Karpas-422 (cell line): ENCODE measurements at regions not wholly inside any gene's neighbourhood (a gene's known extent, or its start where the extent isn't known, plus 50 kb on each side); places are given as distances from the start of the nearest gene placed in this dataset.

Source experiments
- DNase-seq: peaks from one replicate; pipeline ENCODE4 v3.0.0-alpha.2; 2015
- H2AFZ ChIP-seq: fragments of 200-600 bp; sonication (generic); 2 replicates; pipeline ENCODE4 v1.6.1; 2014; ENCODE audit warnings: antibody characterized with exemption, low read length, mixed read lengths
- H3K27ac ChIP-seq: fragments of 200-600 bp; sonication (generic); 2 replicates; pipeline ENCODE4 v1.5.1; 2014; ENCODE audit warnings: mild to moderate bottlenecking, low read length, moderate library complexity
- H3K27me3 ChIP-seq: fragments of 200-600 bp; sonication (generic); 2 replicates; pipeline ENCODE4 v1.6.1; 2014; ENCODE audit warnings: low read length, mixed read lengths
- H3K36me3 ChIP-seq: fragments of 200-600 bp; sonication (generic); 2 replicates; pipeline ENCODE4 v1.6.1; 2014; ENCODE audit warnings: low read length, mixed read lengths; ENCODE audit not compliant: insufficient read depth
- H3K4me1 ChIP-seq: fragments of 200-600 bp; sonication (generic); 2 replicates; pipeline ENCODE4 v1.6.1; 2014; ENCODE audit warnings: mild to moderate bottlenecking, low read length, mixed read lengths
- H3K4me2 ChIP-seq: fragments of 200-600 bp; sonication (generic); 2 replicates; pipeline ENCODE4 v1.6.1; 2014; ENCODE audit warnings: low read length, low read depth, mild to moderate bottlenecking; ENCODE audit not compliant: poor library complexity, severe bottlenecking
- H3K4me3 ChIP-seq: fragments of 200-600 bp; sonication (generic); 2 replicates; pipeline ENCODE4 v1.5.1; 2014; ENCODE audit warnings: mild to moderate bottlenecking, antibody characterized with exemption, low read length, mixed read lengths
- H3K79me2 ChIP-seq: fragments of 200-600 bp; sonication (generic); 2 replicates; pipeline ENCODE4 v1.6.1; 2014; ENCODE audit warnings: mild to moderate bottlenecking, low read length, mixed read lengths
- H3K9ac ChIP-seq: fragments of 200-600 bp; sonication (generic); 2 replicates; pipeline ENCODE4 v1.6.0; 2014; ENCODE audit warnings: low read length
- H3K9me2 ChIP-seq: fragments of 200-600 bp; sonication (generic), shearing (Covaris generic); replicated peaks from 2 replicates; pipeline ENCODE4 v1.6.0; 2014; ENCODE audit warnings: mild to moderate bottlenecking, low read length, moderate library complexity; ENCODE audit not compliant: insufficient read depth
- H3K9me3 ChIP-seq: fragments of 300-700, 200-600 bp; sonication (generic); 2 replicates; pipeline ENCODE4 v1.6.1; 2014; ENCODE audit warnings: low read length, mixed read lengths
- H4K20me1 ChIP-seq: fragments of 200-600 bp; sonication (generic); 2 replicates; pipeline ENCODE4 v1.6.1; 2014; ENCODE audit warnings: mild to moderate bottlenecking, antibody characterized with exemption, low read length, low read depth; ENCODE audit not compliant: insufficient read depth

DNA sequence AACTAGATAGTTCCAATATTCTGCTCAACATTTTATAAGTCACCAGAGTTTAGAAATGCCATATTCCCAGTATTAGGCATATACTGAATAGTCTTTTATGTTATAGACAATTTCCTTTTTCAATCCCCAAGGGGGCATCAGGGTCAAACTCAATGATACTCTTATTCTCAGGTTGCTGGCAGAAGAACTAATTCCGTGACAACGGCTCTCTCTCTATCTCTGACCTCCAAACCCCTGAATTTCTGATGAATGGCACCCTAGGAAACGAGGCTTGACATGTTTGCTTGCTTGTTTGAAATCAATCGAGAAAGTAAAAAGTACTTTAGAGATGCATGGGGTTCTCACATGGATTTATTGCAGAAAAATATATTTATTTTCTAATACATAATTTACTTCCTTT lies 160.1 kb downstream of the CASP12 start:
- no peaks in the 10 kb centered on the region for H3K79me2 ChIP-seq
- H3K9ac ChIP-seq = no peak overlapping the region
- H3K27ac ChIP-seq = no peak overlapping the region
- no peak for DNase-seq
- H3K4me1 ChIP-seq = no peaks in the 10 kb centered on the region
- no peaks in the 10 kb centered on the region for H3K9me2 ChIP-seq
- H2AFZ ChIP-seq = no peak overlapping the region
- H4K20me1 ChIP-seq = no peaks in the 10 kb centered on the region
- no peak overlapping the region for H3K4me3 ChIP-seq
- H3K4me2 ChIP-seq = no peak overlapping the region
- H3K27me3 ChIP-seq = no peaks in the 10 kb centered on the region; the same call in 1 of the 2 replicates
- H3K36me3 ChIP-seq = no peaks in the 10 kb centered on the region
- no peaks in the 10 kb centered on the region for H3K9me3 ChIP-seq

DNA sequence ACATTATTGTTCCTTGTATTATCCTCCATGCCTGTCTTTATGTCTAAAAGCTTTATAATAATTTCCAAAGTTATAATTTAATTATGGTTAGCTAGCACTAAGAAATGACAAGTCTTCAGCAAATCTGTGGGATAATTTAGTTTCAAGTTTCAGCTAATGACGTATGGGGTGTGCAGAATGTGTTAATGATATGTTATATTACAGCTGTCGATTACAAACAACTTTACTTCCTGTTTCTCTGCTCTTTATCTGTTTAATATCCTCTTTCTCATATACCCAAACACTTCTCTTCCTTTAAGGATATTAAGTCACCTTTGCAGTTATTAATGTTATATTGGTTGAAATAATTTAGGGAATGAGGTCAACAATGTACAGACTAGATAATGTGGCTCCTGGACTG lies 161.8 kb downstream of the CASP12 start:
- DNase-seq = no peak
- Histone ChIP-seq H3K27ac (no peak overlapping the region), H3K4me3 (no peak overlapping the region), H4K20me1 (no peaks in the 10 kb centered on the region), H3K79me2 (no peaks in the 10 kb centered on the region), H3K9me3 (no peaks in the 10 kb centered on the region), H3K9ac (no peak overlapping the region), H3K4me1 (no peaks in the 10 kb centered on the region), H3K4me2 (no peak overlapping the region), H3K27me3 (no peaks in the 10 kb centered on the region; the same call in 1 of the 2 replicates), H3K36me3 (no peaks in the 10 kb centered on the region), H2AFZ (no peak overlapping the region), H3K9me2 (no peaks in the 10 kb centered on the region)

- Histone ChIP-seq H3K4me2 (no peak overlapping the region), H3K9me3 (no peaks in the 10 kb centered on the region), H3K36me3 (no peaks in the 10 kb centered on the region), H3K27ac (no peak overlapping the region), H3K9me2 (no peaks in the 10 kb centered on the region), H3K4me3 (no peak overlapping the region), H3K4me1 (no peaks in the 10 kb centered on the region), H3K27me3 (no peaks in the 10 kb centered on the region), H3K79me2 (no peaks in the 10 kb centered on the region), H3K9ac (no peak overlapping the region), H2AFZ (no peak overlapping the region), H4K20me1 (no peaks in the 10 kb centered on the region)
- no peak for DNase-seq
Measured at GRCh38 chr11:104734998-104735397, 163.3 kb downstream of the CASP12 start.

DNA sequence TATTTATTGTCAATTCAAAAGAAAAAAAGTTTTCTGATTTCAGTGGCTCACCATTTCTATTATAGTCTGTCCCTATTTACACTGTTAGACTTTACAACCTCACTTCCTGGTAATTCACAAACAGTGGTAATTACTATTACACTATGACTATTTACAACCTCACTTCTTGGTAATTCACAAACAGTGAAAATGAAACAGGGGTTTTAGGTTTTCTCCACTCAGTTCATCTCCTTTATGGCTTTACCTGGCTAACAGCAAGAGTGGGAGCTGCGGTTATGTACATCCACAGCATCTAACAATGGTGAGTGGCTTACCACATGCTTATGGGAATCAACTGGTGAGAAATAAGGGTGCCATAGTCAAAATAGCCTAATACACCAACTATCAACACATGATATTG lies 166.4 kb downstream of the CASP12 start:
- Histone ChIP-seq H3K27ac (no peak overlapping the region), H3K4me3 (no peak overlapping the region), H3K4me2 (no peak overlapping the region), H4K20me1 (no peaks in the 10 kb centered on the region), H3K79me2 (no peaks in the 10 kb centered on the region), H3K9me3 (no peaks in the 10 kb centered on the region), H3K9ac (no peak overlapping the region), H3K36me3 (no peaks in the 10 kb centered on the region), H3K9me2 (no peaks in the 10 kb centered on the region), H2AFZ (no peak overlapping the region), H3K27me3 (no peaks in the 10 kb centered on the region), H3K4me1 (no peaks in the 10 kb centered on the region)
- DNase-seq = no peak

- H3K36me3 ChIP-seq = no peaks in the 10 kb centered on the region
- H3K27me3 ChIP-seq = no peaks in the 10 kb centered on the region
- H3K4me3 ChIP-seq = no peak overlapping the region
- H3K9me3 ChIP-seq = no peaks in the 10 kb centered on the region
- no peaks in the 10 kb centered on the region for H3K9me2 ChIP-seq
- no peaks in the 10 kb centered on the region for H3K4me1 ChIP-seq
- H3K4me2 ChIP-seq = no peak overlapping the region
- H2AFZ ChIP-seq = no peak overlapping the region
- no peak overlapping the region for H3K27ac ChIP-seq
- H3K79me2 ChIP-seq = no peaks in the 10 kb centered on the region
- no peak overlapping the region for H3K9ac ChIP-seq
- H4K20me1 ChIP-seq = no peaks in the 10 kb centered on the region
- no peak for DNase-seq
Measured at GRCh38 chr11:104728927-104729326, 169.3 kb downstream of the CASP12 start.

DNA sequence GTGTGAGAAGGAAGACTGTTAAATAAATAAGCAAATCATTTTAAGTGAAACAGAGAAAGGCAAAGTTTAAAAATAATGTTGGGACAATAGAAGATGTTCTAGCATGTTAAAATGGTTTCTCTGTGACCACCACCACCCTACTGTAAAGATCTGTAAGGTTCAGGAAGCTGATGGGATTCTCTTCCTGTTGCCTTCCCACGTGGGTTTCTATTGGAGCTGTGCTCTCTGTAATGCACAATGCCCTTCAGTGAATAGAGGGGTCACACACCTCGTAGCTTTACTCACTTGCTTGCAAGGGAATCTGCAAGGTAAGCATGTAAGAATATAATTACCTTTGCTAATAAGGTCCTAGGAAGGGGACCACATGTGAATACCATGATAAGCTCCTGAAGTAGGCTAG lies 170.5 kb downstream of the CASP12 start:
- H3K27me3 ChIP-seq = no peaks in the 10 kb centered on the region
- H3K4me3 ChIP-seq = no peak overlapping the region
- H2AFZ ChIP-seq = no peak overlapping the region
- H4K20me1 ChIP-seq = no peaks in the 10 kb centered on the region
- no peak overlapping the region for H3K27ac ChIP-seq
- no peaks in the 10 kb centered on the region for H3K9me2 ChIP-seq
- no peaks in the 10 kb centered on the region for H3K9me3 ChIP-seq
- no peak overlapping the region for H3K4me2 ChIP-seq
- no peak for DNase-seq
- H3K9ac ChIP-seq = no peak overlapping the region
- H3K36me3 ChIP-seq = no peaks in the 10 kb centered on the region
- H3K4me1 ChIP-seq = no peaks in the 10 kb centered on the region
- no peaks in the 10 kb centered on the region for H3K79me2 ChIP-seq

DNA sequence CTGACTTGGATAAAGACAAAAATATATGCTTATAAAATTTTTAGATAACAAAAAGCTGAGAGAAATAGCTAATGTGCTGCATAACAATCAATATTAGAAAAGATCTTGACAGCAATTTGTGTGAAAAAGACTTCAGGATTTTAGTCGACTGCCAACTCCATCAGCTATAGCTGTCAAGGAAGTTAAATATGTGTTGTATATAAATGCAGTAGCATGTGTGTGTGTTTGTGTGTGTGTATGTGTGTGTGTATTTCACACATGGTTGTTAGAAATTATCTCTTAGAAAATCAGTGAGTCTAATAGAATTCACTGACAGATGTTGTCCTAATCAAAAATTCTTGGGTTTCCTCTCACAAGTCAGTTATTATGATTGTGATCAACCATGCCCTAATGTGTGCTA lies 171.2 kb downstream of the CASP12 start:
- Histone ChIP-seq H3K4me2 (no peak overlapping the region), H3K4me3 (no peak overlapping the region), H3K9me3 (no peaks in the 10 kb centered on the region), H3K27ac (no peak overlapping the region), H3K9ac (no peak overlapping the region), H4K20me1 (no peaks in the 10 kb centered on the region), H3K4me1 (no peaks in the 10 kb centered on the region), H3K27me3 (no peaks in the 10 kb centered on the region), H3K79me2 (no peaks in the 10 kb centered on the region), H2AFZ (no peak overlapping the region), H3K9me2 (no peaks in the 10 kb centered on the region), H3K36me3 (no peaks in the 10 kb centered on the region)
- DNase-seq = no peak

- H3K79me2 ChIP-seq = no peaks in the 10 kb centered on the region
- H3K9me2 ChIP-seq = no peaks in the 10 kb centered on the region
- H3K27me3 ChIP-seq = no peaks in the 10 kb centered on the region
- H3K36me3 ChIP-seq = no peaks in the 10 kb centered on the region
- H2AFZ ChIP-seq = no peak overlapping the region
- H3K4me2 ChIP-seq = no peak overlapping the region
- H3K4me1 ChIP-seq = no peaks in the 10 kb centered on the region
- H3K4me3 ChIP-seq = no peak overlapping the region
- no peaks in the 10 kb centered on the region for H4K20me1 ChIP-seq
- no peak for DNase-seq
- no peak overlapping the region for H3K9ac ChIP-seq
- no peaks in the 10 kb centered on the region for H3K9me3 ChIP-seq
- no peak overlapping the region for H3K27ac ChIP-seq
Measured at GRCh38 chr11:104725796-104726408, 172.4 kb downstream of the CASP12 start.

DNA sequence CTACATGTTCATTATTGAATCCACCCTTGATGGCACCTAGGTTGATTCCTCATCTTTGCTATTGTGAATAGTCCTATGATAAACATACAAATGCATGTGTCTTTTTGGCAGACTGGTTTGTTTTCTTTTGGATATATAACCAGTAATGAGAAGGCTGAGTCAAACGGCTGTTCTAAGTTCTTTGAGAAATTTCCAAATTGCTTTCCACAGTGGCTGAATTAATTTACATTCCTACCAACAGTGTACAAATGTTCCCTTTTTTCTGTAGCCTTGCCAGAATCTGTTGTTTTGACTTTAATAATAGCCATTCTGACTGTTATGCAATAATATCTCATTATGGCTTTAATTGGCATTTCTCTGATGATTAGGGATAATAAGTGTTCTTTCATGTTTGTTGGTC lies 184.9 kb downstream of the CASP12 start:
- no peaks in the 10 kb centered on the region for H3K79me2 ChIP-seq
- H2AFZ ChIP-seq = no peak overlapping the region
- no peaks in the 10 kb centered on the region for H3K9me3 ChIP-seq
- no peak overlapping the region for H3K4me2 ChIP-seq
- H3K36me3 ChIP-seq = no peaks in the 10 kb centered on the region
- no peaks in the 10 kb centered on the region for H4K20me1 ChIP-seq
- no peaks in the 10 kb centered on the region for H3K9me2 ChIP-seq
- no peak for DNase-seq
- no peak overlapping the region for H3K9ac ChIP-seq
- H3K4me3 ChIP-seq = no peak overlapping the region
- no peak overlapping the region for H3K27ac ChIP-seq
- no peaks in the 10 kb centered on the region for H3K4me1 ChIP-seq
- no peaks in the 10 kb centered on the region for H3K27me3 ChIP-seq
